ENCODE measurements at regions not wholly inside any gene's neighbourhood (a gene's known extent, or its start where the extent isn't known, plus 50 kb on each side); places are given as distances from the start of the nearest gene placed in this dataset.

GRCh38 chr1:220979371-220979770, 100.1 kb downstream of the HLX start:
- TF ChIP-seq POLR2AphosphoS5 (IDR thresholded peaks at IDR 0.05; ENCODE audit: low read depth, low read length) (no peak), POLR2A (IDR thresholded peaks at IDR 0.05; ENCODE audit: low read depth, low read length) (no peak), TAF1 (IDR thresholded peaks at IDR 0.05; ENCODE audit: borderline replicate concordance, low read depth, low read length) (no peak)
